OCI-LY1 (cell line): ENCODE measurements at regions not wholly inside any gene's neighbourhood (a gene's known extent, or its start where the extent isn't known, plus 50 kb on each side); places are given as distances from the start of the nearest gene placed in this dataset.

Source experiments
- H2AFZ ChIP-seq: fragments of 200-600 bp; sonication (generic), shearing (Covaris generic); 2 replicates; pipeline ENCODE4 v1.6.0; 2014; ENCODE audit warnings: antibody characterized with exemption, mild to moderate bottlenecking, low read length
- H3F3A ChIP-seq: fragments of 200-600 bp; sonication (generic), shearing (Covaris generic); 2 replicates; pipeline ENCODE4 v1.6.0; 2014; ENCODE audit warnings: mild to moderate bottlenecking, antibody characterized with exemption, low read length, moderate library complexity; ENCODE audit not compliant: insufficient read depth
- H3K27ac ChIP-seq: fragments of 200-600 bp; sonication (generic); 2 replicates; pipeline ENCODE4 v1.5.1; 2014; ENCODE audit warnings: low read length, mixed run types, mild to moderate bottlenecking, low read depth; ENCODE audit not compliant: poor library complexity, severe bottlenecking
- H3K27me3 ChIP-seq: fragments of 200-600 bp; sonication (generic); 2 replicates; pipeline ENCODE4 v1.6.0; 2014; ENCODE audit warnings: antibody characterized with exemption, mild to moderate bottlenecking, low read length, moderate library complexity; ENCODE audit not compliant: insufficient read depth
- H3K36me3 ChIP-seq: fragments of 200-600 bp; sonication (generic); 2 replicates; pipeline ENCODE4 v1.6.1; 2014; ENCODE audit warnings: mild to moderate bottlenecking, antibody characterized with exemption, low read length, moderate library complexity, mixed read lengths; ENCODE audit not compliant: insufficient read depth
- H3K4me1 ChIP-seq: fragments of 200-600 bp; sonication (generic); 2 replicates; pipeline ENCODE4 v1.5.1; 2014; ENCODE audit warnings: mild to moderate bottlenecking, low read length, moderate library complexity; ENCODE audit not compliant: insufficient read depth, severe bottlenecking
- H3K4me2 ChIP-seq: fragments of 200-600 bp; sonication (generic), shearing (Covaris generic); 2 replicates; pipeline ENCODE4 v1.6.1; 2014; ENCODE audit warnings: low read length
- H3K4me3 ChIP-seq: fragments of 200-600 bp; sonication (generic); 2 replicates; pipeline ENCODE4 v1.5.1; 2014; ENCODE audit warnings: low read length, low read depth, mild to moderate bottlenecking, mixed read lengths; ENCODE audit not compliant: poor library complexity, severe bottlenecking
- H3K79me2 ChIP-seq: fragments of 200-600 bp; shearing (Covaris generic); 2 replicates; pipeline ENCODE4 v1.6.1; 2016; ENCODE audit warnings: mixed run types, low read length, mixed read lengths; ENCODE audit not compliant: insufficient read depth
- H3K9ac ChIP-seq: fragments of 200-600 bp; sonication (generic), shearing (Covaris generic); 2 replicates; pipeline ENCODE4 v1.6.1; 2014; ENCODE audit warnings: mild to moderate bottlenecking, low read length, mixed read lengths
- H3K9me2 ChIP-seq: fragments of 200-600 bp; sonication (generic), shearing (Covaris generic); 2 replicates; pipeline ENCODE4 v1.6.1; 2014; ENCODE audit warnings: low read depth, mild to moderate bottlenecking, low read length, mixed read lengths
- H3K9me3 ChIP-seq: fragments of 200-600 bp; shearing (Covaris generic); 2 replicates; pipeline ENCODE4 v1.6.1; 2014; ENCODE audit warnings: low read length, mixed read lengths
- H4K20me1 ChIP-seq: fragments of 200-600 bp; sonication (generic), shearing (Covaris generic); 2 replicates; pipeline ENCODE4 v1.6.0; 2016; ENCODE audit warnings: mild to moderate bottlenecking, low read length; ENCODE audit not compliant: insufficient read depth
- EZH2 ChIP-seq: fragments of 200-600 bp; sonication (generic), shearing (Covaris generic); IDR thresholded peaks from 2 replicates; pipeline ENCODE4 v1.8.0; 2017; ENCODE audit warnings: borderline replicate concordance, mixed run types, mild to moderate bottlenecking, antibody characterized with exemption, low read length, moderate library complexity, mixed read lengths
- TF ChIP-seq, protein P1 (sequence below): fragments of 200-600 bp; sonication (generic), shearing (Covaris generic); IDR thresholded peaks from 2 replicates; pipeline ENCODE4 v1.5.1; 2017; ENCODE audit warnings: mild to moderate bottlenecking, antibody characterized with exemption, low read length, moderate library complexity, mixed read lengths

- H3K27me3 ChIP-seq, result no peaks in the 10 kb centered on the region
- no peaks in the 10 kb centered on the region for H3K36me3 ChIP-seq
- TF ChIP-seq, protein P1, sequence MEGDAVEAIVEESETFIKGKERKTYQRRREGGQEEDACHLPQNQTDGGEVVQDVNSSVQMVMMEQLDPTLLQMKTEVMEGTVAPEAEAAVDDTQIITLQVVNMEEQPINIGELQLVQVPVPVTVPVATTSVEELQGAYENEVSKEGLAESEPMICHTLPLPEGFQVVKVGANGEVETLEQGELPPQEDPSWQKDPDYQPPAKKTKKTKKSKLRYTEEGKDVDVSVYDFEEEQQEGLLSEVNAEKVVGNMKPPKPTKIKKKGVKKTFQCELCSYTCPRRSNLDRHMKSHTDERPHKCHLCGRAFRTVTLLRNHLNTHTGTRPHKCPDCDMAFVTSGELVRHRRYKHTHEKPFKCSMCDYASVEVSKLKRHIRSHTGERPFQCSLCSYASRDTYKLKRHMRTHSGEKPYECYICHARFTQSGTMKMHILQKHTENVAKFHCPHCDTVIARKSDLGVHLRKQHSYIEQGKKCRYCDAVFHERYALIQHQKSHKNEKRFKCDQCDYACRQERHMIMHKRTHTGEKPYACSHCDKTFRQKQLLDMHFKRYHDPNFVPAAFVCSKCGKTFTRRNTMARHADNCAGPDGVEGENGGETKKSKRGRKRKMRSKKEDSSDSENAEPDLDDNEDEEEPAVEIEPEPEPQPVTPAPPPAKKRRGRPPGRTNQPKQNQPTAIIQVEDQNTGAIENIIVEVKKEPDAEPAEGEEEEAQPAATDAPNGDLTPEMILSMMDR, result no peak
- TF ChIP-seq EZH2, result no peak
- no peaks in the 10 kb centered on the region for H4K20me1 ChIP-seq
- no peak overlapping the region for H3K4me3 ChIP-seq
- H2AFZ ChIP-seq, result no peak overlapping the region
- no peak overlapping the region for H3K4me2 ChIP-seq
- no peak overlapping the region for H3K9ac ChIP-seq
- no peaks in the 10 kb centered on the region for H3K79me2 ChIP-seq
- no peaks in the 10 kb centered on the region for H3K9me3 ChIP-seq
- H3F3A ChIP-seq, result no peaks in the 10 kb centered on the region
- H3K27ac ChIP-seq, result no peak overlapping the region
- H3K4me1 ChIP-seq, result no peaks in the 10 kb centered on the region
- H3K9me2 ChIP-seq, result no peaks in the 10 kb centered on the region
Measured at GRCh38 chr6:28766426-28766825, 157.4 kb downstream of the TRIM27 start.

DNA sequence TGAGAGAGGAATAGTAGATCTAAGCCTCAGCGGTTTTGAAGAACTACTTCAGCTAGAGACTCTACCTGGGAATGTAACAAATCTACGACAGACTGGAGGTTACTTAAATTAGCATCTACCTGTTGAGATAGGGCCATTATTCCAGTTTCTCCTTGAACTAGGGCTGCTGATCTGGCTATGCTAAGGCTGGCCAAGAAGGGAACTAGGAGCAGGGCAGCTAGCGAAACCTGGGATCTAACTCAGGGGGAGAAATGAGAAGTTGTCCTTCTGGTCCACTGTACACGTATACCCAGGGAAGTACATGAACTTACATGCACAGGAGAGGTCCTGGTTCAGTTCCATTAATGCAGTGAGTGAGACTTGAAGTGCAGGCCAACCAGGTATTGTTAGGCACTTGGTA is 156.7 kb downstream of the TRIM27 start:
- TF ChIP-seq, protein P1, result no peak
- TF ChIP-seq EZH2, result no peak
- no peak overlapping the region for H2AFZ ChIP-seq
- H3K9me3 ChIP-seq, result no peaks in the 10 kb centered on the region
- H4K20me1 ChIP-seq, result no peaks in the 10 kb centered on the region
- H3K27ac ChIP-seq, result no peak overlapping the region
- H3K36me3 ChIP-seq, result no peaks in the 10 kb centered on the region
- no peaks in the 10 kb centered on the region for H3K27me3 ChIP-seq
- no peak overlapping the region for H3K4me3 ChIP-seq
- H3F3A ChIP-seq, result no peaks in the 10 kb centered on the region
- no peaks in the 10 kb centered on the region for H3K9me2 ChIP-seq
- H3K79me2 ChIP-seq, result no peaks in the 10 kb centered on the region
- no peaks in the 10 kb centered on the region for H3K4me1 ChIP-seq
- H3K4me2 ChIP-seq, result no peak overlapping the region
- H3K9ac ChIP-seq, result no peak overlapping the region

DNA sequence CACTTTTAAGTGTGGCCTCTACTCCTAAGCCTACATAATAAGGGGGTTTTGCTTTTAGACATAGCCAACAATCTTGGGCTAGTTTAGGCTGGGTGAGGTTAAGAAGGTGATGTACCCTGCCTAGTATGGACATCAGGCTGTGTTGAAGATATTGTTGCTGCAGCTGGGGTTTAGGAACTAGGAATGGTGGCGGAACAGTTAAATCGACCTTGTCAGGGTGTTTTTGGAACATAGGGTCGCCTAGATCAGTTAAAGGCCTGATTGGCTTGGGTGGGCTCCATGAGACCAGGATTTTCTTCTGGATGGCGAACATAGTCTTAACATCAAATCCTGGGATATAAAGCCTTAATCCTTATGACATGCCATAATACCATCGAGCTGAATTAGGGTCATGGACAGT is 156.1 kb downstream of the TRIM27 start:
- Histone ChIP-seq H3K9ac (no peak overlapping the region), H3K9me3 (no peaks in the 10 kb centered on the region), H3K4me3 (no peak overlapping the region), H2AFZ (no peak overlapping the region), H3K27ac (no peak overlapping the region), H4K20me1 (no peaks in the 10 kb centered on the region), H3F3A (no peaks in the 10 kb centered on the region), H3K79me2 (no peaks in the 10 kb centered on the region), H3K4me1 (no peaks in the 10 kb centered on the region), H3K27me3 (no peaks in the 10 kb centered on the region), H3K36me3 (no peaks in the 10 kb centered on the region), H3K9me2 (no peaks in the 10 kb centered on the region), H3K4me2 (no peak overlapping the region)
- TF ChIP-seq EZH2, result no peak
- TF ChIP-seq, protein P1, result no peak
